SK-N-SH (cell line): ENCODE measurements at regions not wholly inside any gene's neighbourhood (a gene's known extent, or its start where the extent isn't known, plus 50 kb on each side); places are given as distances from the start of the nearest gene placed in this dataset.

Experiments used
- CTCF ChIA-PET: fragments of 300-600, 350-600 bp; formaldehyde crosslinking; extraction: SDS; loops from one replicate; lab custom pipeline; 2021; lab: Yijun Ruan, JAX
- POLR2A ChIA-PET: fragments of 350-600 bp; sonication (Branson Sonifier 250); formaldehyde crosslinking; extraction: SDS; loops from one replicate; lab custom pipeline; 2020; ENCODE audit warnings: antibody characterized with exemption, inconsistent platforms; lab: Yijun Ruan, JAX
- DNase-seq: peaks from one replicate; pipeline ENCODE4 v3.0.0; 2012
- H2AFZ ChIP-seq: fragments of 200-600 bp; sonication (generic); 2 replicates; pipeline ENCODE4 v1.8.1; 2016; ENCODE audit warnings: antibody characterized with exemption, mild to moderate bottlenecking, low read depth
- H3F3A ChIP-seq: fragments of 200-600 bp; sonication (generic); replicated peaks from 2 replicates; pipeline ENCODE3; 2016; ENCODE audit warnings: antibody characterized with exemption, mild to moderate bottlenecking; ENCODE audit not compliant: insufficient read depth
- H3K27ac ChIP-seq, 2 experiments: fragments of 200-500 bp in 1 of 2; fragments of 200-600 bp in 1 of 2; sonication (Bioruptor generic) in 1 of 2; sonication (generic), shearing (Covaris generic) in 1 of 2; 2 replicates each; pipeline versions ENCODE4 v1.5.1 to v1.6.1; 2014 to 2016; ENCODE audit warnings: low read depth in 2 of 2, inconsistent platforms in 1 of 2, low read length in 1 of 2, mild to moderate bottlenecking in 1 of 2, mixed read lengths in 1 of 2
- H3K27me3 ChIP-seq: fragments of 200-600 bp; sonication (generic), shearing (Covaris generic); 2 replicates; pipeline ENCODE4 v1.6.1; 2016; ENCODE audit warnings: mixed run types; ENCODE audit not compliant: insufficient read depth
- H3K36me3 ChIP-seq, 2 experiments: fragments of 200-500 bp in 1 of 2; fragments of 200-600 bp in 1 of 2; sonication (Bioruptor generic) in 1 of 2; sonication (generic) in 1 of 2; replicated peaks in 1 of 2; 2 replicates each; pipeline versions ENCODE3 to v1.5.1; 2014 to 2016; ENCODE audit warnings: low read length in 1 of 2, mild to moderate bottlenecking in 1 of 2; ENCODE audit not compliant: insufficient read depth in 2 of 2, control insufficient read depth in 1 of 2
- H3K4me1 ChIP-seq, 2 experiments: fragments of 200-500 bp in 1 of 2; fragments of 200-600 bp in 1 of 2; sonication (Bioruptor generic) in 1 of 2; sonication (generic), shearing (Covaris generic) in 1 of 2; 2 replicates each; pipeline versions ENCODE4 v1.5.1 to v1.6.1; 2014 to 2016; ENCODE audit warnings: low read depth in 1 of 2, low read length in 1 of 2, mixed run types in 1 of 2; ENCODE audit not compliant: insufficient read depth in 2 of 2, control insufficient read depth in 1 of 2
- H3K4me2 ChIP-seq: fragments of 200-600 bp; sonication (generic), shearing (Covaris generic); 2 replicates; pipeline ENCODE4 v1.6.1; 2017; ENCODE audit warnings: mixed run types
- H3K4me3 ChIP-seq, 2 experiments: fragments of 200-500 bp in 1 of 2; fragments of 200-600 bp in 1 of 2; sonication (Bioruptor generic) in 1 of 2; sonication (generic), shearing (Covaris generic) in 1 of 2; 2 replicates each; pipeline versions ENCODE4 v1.5.1 to v1.8.1; 2014 to 2016; ENCODE audit warnings: low read depth in 2 of 2, inconsistent platforms in 1 of 2, low read length in 1 of 2, mild to moderate bottlenecking in 1 of 2, mixed read lengths in 1 of 2, moderate library complexity in 1 of 2
- H3K79me2 ChIP-seq: fragments of 200-600 bp; sonication (generic); 2 replicates; pipeline ENCODE4 v1.8.1; 2017; ENCODE audit warnings: mild to moderate bottlenecking; ENCODE audit not compliant: insufficient read depth
- H3K9ac ChIP-seq: fragments of 200-600 bp; sonication (generic); 2 replicates; pipeline ENCODE4 v1.6.1; 2017; ENCODE audit warnings: mixed run types
- H3K9me2 ChIP-seq: fragments of 200-600 bp; sonication (generic); 2 replicates; pipeline ENCODE4 v1.6.1; 2017; ENCODE audit warnings: mixed run types
- H3K9me3 ChIP-seq: fragments of 200-600 bp; sonication (generic); 2 replicates; pipeline ENCODE4 v1.6.1; 2017; ENCODE audit warnings: mixed run types, mild to moderate bottlenecking, moderate library complexity
- H4K20me1 ChIP-seq: fragments of 200-600 bp; sonication (generic); 2 replicates; pipeline ENCODE4 v1.6.1; 2017; ENCODE audit warnings: mild to moderate bottlenecking, mixed run types; ENCODE audit not compliant: insufficient read depth
- CHD2 ChIP-seq: fragments of 150-350 bp; IDR thresholded peaks from 2 replicates; pipeline ENCODE4 v1.6.1; 2018; ENCODE audit warnings: low read length; ENCODE audit not compliant: partially characterized antibody
- ELF1 ChIP-seq: IDR thresholded peaks from 2 replicates; pipeline ENCODE4 v1.4.0; 2012
- EP300 ChIP-seq, 2 experiments: IDR thresholded peaks; 2 replicates each; pipeline versions ENCODE4 v1.4.0 to v1.6.1; 2012; ENCODE audit warnings: borderline replicate concordance in 1 of 2, low read depth in 1 of 2, low read length in 1 of 2
- FOXM1 ChIP-seq: IDR thresholded peaks from 2 replicates; pipeline ENCODE4 v1.4.0; 2012; ENCODE audit warnings: low read depth, mild to moderate bottlenecking
- GABPA ChIP-seq: IDR thresholded peaks from 2 replicates; pipeline ENCODE4 v1.4.0; 2012; ENCODE audit warnings: low read depth, mild to moderate bottlenecking
- MEF2A ChIP-seq: IDR thresholded peaks from 2 replicates; pipeline ENCODE4 v1.4.0; 2012; ENCODE audit warnings: low read depth, borderline replicate concordance
- MXI1 ChIP-seq: IDR thresholded peaks from 2 replicates; pipeline ENCODE4 v1.6.1; 2012; ENCODE audit warnings: mild to moderate bottlenecking, low read depth, low read length, improper control_type of control experiment
- RAD21 ChIP-seq: IDR thresholded peaks from 2 replicates; pipeline ENCODE4 v1.6.1; 2012; ENCODE audit warnings: mild to moderate bottlenecking, low read length
- RFX5 ChIP-seq: IDR thresholded peaks from 2 replicates; pipeline ENCODE4 v1.6.1; 2012; ENCODE audit warnings: mild to moderate bottlenecking, improper control_type of control experiment, low read length
- SMC3 ChIP-seq: IDR thresholded peaks from 2 replicates; pipeline ENCODE4 v1.6.1; 2012; ENCODE audit warnings: low read depth, low read length, improper control_type of control experiment
- TAF1 ChIP-seq: IDR thresholded peaks from 2 replicates; pipeline ENCODE4 v1.6.1; 2012; ENCODE audit warnings: low read depth, mild to moderate bottlenecking, low read length, moderate library complexity, borderline replicate concordance
- WGBS: methylation state at CpG from one replicate; pipeline ENCODE4 v1.1.6; 2017; ENCODE audit warnings: low lambda C conversion rate; 5-methylcytosine and 5-hydroxymethylcytosine counted together
- TF ChIP-seq, protein P1 (sequence below): IDR thresholded peaks from 2 replicates; pipeline ENCODE4 v1.6.1; 2012; ENCODE audit warnings: mild to moderate bottlenecking, low read depth, low read length, moderate library complexity
- TF ChIP-seq, protein P2 (sequence below): IDR thresholded peaks from 2 replicates; pipeline ENCODE4; 2012
- TF ChIP-seq, protein P3 (sequence below): IDR thresholded peaks from 2 replicates; pipeline ENCODE4 v1.4.0; 2012; ENCODE audit warnings: low read depth
- TF ChIP-seq, protein P4 (sequence below): fragments of 200-600 bp; sonication (generic); IDR thresholded peaks from 2 replicates; pipeline ENCODE4 v1.6.1; 2017; ENCODE audit warnings: antibody characterized with exemption, mild to moderate bottlenecking, moderate library complexity

DNA sequence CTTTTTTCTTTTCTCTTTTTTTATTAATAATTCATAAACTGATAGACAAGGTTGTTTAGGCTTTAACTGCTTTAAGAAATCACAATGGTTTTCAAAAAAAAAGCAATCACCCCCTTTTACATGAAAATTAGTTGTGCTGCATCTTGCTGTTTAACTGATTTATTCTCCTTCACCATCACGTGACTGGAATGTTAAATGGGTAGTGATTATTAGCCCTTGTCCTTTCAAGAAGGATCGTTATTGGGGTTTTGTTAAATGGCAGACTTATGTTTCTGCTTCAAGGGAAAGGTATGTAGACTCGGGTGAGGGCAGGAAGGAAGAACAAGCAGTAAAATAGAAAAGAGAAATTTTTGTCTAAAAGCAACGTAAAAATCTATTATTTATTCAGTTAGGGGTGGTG is 175.6 kb upstream of the TLE4 start (continued):
- TF ChIP-seq, protein P1, sequence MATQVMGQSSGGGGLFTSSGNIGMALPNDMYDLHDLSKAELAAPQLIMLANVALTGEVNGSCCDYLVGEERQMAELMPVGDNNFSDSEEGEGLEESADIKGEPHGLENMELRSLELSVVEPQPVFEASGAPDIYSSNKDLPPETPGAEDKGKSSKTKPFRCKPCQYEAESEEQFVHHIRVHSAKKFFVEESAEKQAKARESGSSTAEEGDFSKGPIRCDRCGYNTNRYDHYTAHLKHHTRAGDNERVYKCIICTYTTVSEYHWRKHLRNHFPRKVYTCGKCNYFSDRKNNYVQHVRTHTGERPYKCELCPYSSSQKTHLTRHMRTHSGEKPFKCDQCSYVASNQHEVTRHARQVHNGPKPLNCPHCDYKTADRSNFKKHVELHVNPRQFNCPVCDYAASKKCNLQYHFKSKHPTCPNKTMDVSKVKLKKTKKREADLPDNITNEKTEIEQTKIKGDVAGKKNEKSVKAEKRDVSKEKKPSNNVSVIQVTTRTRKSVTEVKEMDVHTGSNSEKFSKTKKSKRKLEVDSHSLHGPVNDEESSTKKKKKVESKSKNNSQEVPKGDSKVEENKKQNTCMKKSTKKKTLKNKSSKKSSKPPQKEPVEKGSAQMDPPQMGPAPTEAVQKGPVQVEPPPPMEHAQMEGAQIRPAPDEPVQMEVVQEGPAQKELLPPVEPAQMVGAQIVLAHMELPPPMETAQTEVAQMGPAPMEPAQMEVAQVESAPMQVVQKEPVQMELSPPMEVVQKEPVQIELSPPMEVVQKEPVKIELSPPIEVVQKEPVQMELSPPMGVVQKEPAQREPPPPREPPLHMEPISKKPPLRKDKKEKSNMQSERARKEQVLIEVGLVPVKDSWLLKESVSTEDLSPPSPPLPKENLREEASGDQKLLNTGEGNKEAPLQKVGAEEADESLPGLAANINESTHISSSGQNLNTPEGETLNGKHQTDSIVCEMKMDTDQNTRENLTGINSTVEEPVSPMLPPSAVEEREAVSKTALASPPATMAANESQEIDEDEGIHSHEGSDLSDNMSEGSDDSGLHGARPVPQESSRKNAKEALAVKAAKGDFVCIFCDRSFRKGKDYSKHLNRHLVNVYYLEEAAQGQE, result no peak
- TF ChIP-seq FOXM1 (no peak), SMC3 (no peak), MXI1 (no peak), MEF2A (no peak), ELF1 (no peak), TAF1 (no peak), EP300 (IDR thresholded peaks at IDR 0.05; ENCODE audit: borderline replicate concordance in 1 of 2, low read depth in 1 of 2, low read length in 1 of 2) (no peak)

DNA sequence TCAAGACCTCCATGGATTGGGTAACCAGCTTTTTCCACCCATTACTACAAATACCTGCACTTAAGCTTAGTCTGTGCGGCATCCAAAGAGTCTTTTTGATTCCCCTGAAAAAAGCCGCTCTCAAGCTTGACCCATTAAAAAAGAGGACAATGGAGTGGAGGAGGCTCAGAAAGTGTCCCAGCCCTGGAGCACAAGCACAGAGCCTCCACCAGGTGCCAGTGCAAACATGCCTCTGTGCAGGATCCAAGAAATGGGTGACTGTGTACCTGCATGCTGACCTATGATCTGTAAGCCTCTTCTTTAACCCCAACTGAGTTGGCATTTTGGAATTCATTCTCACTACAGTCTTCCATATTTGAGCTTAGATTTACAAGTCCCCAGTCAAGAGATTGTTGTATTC is 168.3 kb upstream of the TLE4 start:
- TF ChIP-seq RFX5, result no peak
- no peak for TF ChIP-seq ELF1
- no peak for TF ChIP-seq SMC3
- TF ChIP-seq, protein P2, sequence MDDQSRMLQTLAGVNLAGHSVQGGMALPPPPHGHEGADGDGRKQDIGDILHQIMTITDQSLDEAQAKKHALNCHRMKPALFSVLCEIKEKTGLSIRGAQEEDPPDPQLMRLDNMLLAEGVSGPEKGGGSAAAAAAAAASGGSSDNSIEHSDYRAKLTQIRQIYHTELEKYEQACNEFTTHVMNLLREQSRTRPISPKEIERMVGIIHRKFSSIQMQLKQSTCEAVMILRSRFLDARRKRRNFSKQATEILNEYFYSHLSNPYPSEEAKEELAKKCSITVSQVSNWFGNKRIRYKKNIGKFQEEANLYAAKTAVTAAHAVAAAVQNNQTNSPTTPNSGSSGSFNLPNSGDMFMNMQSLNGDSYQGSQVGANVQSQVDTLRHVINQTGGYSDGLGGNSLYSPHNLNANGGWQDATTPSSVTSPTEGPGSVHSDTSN, result no peak
- TF ChIP-seq, protein P3, sequence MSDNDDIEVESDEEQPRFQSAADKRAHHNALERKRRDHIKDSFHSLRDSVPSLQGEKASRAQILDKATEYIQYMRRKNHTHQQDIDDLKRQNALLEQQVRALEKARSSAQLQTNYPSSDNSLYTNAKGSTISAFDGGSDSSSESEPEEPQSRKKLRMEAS, result no peak
- TF ChIP-seq, all 33 proteins: peak for 0
- DNase-seq, result no peak
- H3K9ac ChIP-seq, result no peak overlapping the region
- no peak overlapping the region for H3K4me3 ChIP-seq
- ChIA-PET POLR2A (no interaction called here), CTCF (no interaction called here)
- no peaks in the 10 kb centered on the region for H3K79me2 ChIP-seq
- H4K20me1 ChIP-seq, result no peaks in the 10 kb centered on the region
- no peak overlapping the region for H2AFZ ChIP-seq
- WGBS, result 94% methylated on average over 2 of the region's 2 CpGs
- no peaks in the 10 kb centered on the region for H3K9me2 ChIP-seq
- H3K27ac ChIP-seq, result no peak overlapping the region
- H3K36me3 ChIP-seq, result no peaks in the 10 kb centered on the region
- no peaks in the 10 kb centered on the region for H3K9me3 ChIP-seq
- H3K4me2 ChIP-seq, result no peak overlapping the region
- H3K27me3 ChIP-seq, result no peaks in the 10 kb centered on the region
- peaks cover 0 to 3% of the 10 kb centered on the region in 2 experiments; a peak in 1 of 4 replicates for H3K4me1 ChIP-seq
- H3F3A ChIP-seq, result no peaks in the 10 kb centered on the region

DNA sequence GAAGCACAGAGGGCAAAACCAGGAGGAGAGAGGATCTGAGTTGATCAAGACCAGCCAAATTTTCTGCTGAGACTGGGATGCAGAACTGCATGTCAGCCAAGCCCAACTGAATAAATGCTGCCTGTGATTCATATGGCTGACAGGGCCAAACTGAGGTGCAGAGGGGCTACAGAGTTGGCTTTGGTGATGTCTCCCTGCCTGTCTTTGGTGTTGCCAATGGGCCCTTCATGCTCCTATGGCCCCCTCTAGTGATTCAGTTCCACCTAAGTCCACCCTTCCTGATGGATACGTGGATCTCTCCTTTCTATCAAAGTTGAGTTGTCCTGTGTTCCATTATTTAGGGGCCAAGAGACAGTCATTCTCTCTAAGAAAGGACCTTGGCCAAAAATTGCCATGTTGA is 163.6 kb upstream of the TLE4 start:
- Histone ChIP-seq H3K4me2 (no peak overlapping the region), H3K27ac (no peak overlapping the region), H3K4me1 (peaks cover 0 to 3% of the 10 kb centered on the region in 2 experiments; a peak in 1 of 4 replicates), H2AFZ (no peak overlapping the region), H3F3A (no peaks in the 10 kb centered on the region), H3K9me2 (no peaks in the 10 kb centered on the region), H3K9me3 (no peaks in the 10 kb centered on the region), H3K36me3 (no peaks in the 10 kb centered on the region), H4K20me1 (no peaks in the 10 kb centered on the region), H3K79me2 (no peaks in the 10 kb centered on the region), H3K9ac (no peak overlapping the region), H3K27me3 (no peaks in the 10 kb centered on the region), H3K4me3 (no peak overlapping the region)
- 67% methylated on average over 1 of the region's 1 CpG for WGBS
- ChIA-PET CTCF (no interaction called here), POLR2A (no interaction called here)
- no peak for TF ChIP-seq GABPA
- TF ChIP-seq RAD21, result peak; percentile 19; the same call in 1 of the 2 replicates
- TF ChIP-seq ELF1, result no peak
- TF ChIP-seq CHD2, result no peak
- TF ChIP-seq, protein P4, sequence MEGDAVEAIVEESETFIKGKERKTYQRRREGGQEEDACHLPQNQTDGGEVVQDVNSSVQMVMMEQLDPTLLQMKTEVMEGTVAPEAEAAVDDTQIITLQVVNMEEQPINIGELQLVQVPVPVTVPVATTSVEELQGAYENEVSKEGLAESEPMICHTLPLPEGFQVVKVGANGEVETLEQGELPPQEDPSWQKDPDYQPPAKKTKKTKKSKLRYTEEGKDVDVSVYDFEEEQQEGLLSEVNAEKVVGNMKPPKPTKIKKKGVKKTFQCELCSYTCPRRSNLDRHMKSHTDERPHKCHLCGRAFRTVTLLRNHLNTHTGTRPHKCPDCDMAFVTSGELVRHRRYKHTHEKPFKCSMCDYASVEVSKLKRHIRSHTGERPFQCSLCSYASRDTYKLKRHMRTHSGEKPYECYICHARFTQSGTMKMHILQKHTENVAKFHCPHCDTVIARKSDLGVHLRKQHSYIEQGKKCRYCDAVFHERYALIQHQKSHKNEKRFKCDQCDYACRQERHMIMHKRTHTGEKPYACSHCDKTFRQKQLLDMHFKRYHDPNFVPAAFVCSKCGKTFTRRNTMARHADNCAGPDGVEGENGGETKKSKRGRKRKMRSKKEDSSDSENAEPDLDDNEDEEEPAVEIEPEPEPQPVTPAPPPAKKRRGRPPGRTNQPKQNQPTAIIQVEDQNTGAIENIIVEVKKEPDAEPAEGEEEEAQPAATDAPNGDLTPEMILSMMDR, result peak; percentile 25; the same call in 1 of the 2 replicates
- DNase-seq, result no peak
